ENCODE measurements at regions not wholly inside any gene's neighbourhood (a gene's known extent, or its start where the extent isn't known, plus 50 kb on each side); places are given as distances from the start of the nearest gene placed in this dataset.

GRCh38 chr2:41741951-41742595 is 305.7 kb upstream of the PKDCC start:
- H3K36me3 ChIP-seq, result no peaks in the 10 kb centered on the region
- H3K4me1 ChIP-seq, result no peaks in the 10 kb centered on the region
- no peak overlapping the region for H3K4me3 ChIP-seq
- no peak for DNase-seq
- H3K27me3 ChIP-seq (replicated peaks in 1 of 7), result no peaks in the 10 kb centered on the region
- no peak for TF ChIP-seq POLR2A (IDR thresholded peaks at IDR 0.05)
- TF ChIP-seq POLR2AphosphoS5 (IDR thresholded peaks at IDR 0.05), result no peak
- TF ChIP-seq, protein P1, sequence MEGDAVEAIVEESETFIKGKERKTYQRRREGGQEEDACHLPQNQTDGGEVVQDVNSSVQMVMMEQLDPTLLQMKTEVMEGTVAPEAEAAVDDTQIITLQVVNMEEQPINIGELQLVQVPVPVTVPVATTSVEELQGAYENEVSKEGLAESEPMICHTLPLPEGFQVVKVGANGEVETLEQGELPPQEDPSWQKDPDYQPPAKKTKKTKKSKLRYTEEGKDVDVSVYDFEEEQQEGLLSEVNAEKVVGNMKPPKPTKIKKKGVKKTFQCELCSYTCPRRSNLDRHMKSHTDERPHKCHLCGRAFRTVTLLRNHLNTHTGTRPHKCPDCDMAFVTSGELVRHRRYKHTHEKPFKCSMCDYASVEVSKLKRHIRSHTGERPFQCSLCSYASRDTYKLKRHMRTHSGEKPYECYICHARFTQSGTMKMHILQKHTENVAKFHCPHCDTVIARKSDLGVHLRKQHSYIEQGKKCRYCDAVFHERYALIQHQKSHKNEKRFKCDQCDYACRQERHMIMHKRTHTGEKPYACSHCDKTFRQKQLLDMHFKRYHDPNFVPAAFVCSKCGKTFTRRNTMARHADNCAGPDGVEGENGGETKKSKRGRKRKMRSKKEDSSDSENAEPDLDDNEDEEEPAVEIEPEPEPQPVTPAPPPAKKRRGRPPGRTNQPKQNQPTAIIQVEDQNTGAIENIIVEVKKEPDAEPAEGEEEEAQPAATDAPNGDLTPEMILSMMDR (IDR thresholded peaks at IDR 0.05 in 8 of 11, conservative IDR thresholded peaks at IDR 0.05 in 3 of 11), result no peak
- WGBS, 5 donors, result 81 to 98% (median 91%) methylated on average over 2 of the region's 2 CpGs
- peaks cover 0 to 10% (median 2%) of the 10 kb centered on the region in 8 donors for H3K9me3 ChIP-seq
- no peak overlapping the region for H3K27ac ChIP-seq
- intact Hi-C loops (cut with DNase I; ENCODE audit: low total_unique reads), result no loop called here

- intact Hi-C loops (cut with DNase I; ENCODE audit: low total_unique reads), result no loop called here
- H3K36me3 ChIP-seq, result no peaks in the 10 kb centered on the region
- TF ChIP-seq POLR2AphosphoS5 (IDR thresholded peaks at IDR 0.05), result no peak
- H3K27me3 ChIP-seq (replicated peaks in 1 of 7), result no peaks in the 10 kb centered on the region
- no peak overlapping the region for H3K27ac ChIP-seq
- H3K4me3 ChIP-seq, result no peak overlapping the region
- H3K9me3 ChIP-seq, result peaks cover 0 to 10% (median 2%) of the 10 kb centered on the region in 8 donors
- no peak for DNase-seq
- H3K4me1 ChIP-seq, result no peaks in the 10 kb centered on the region
- WGBS, 5 donors, result 51 to 79% (median 76%) methylated on average over 2 of the region's 2 CpGs
These were observed 304.5 kb upstream of the PKDCC start for GRCh38 chr2:41743324-41743723.

GRCh38 chr2:41750829-41751228 is 297.0 kb upstream of the PKDCC start:
- intact Hi-C loops (cut with DNase I; ENCODE audit: low total_unique reads), result no loop called here
- H3K36me3 ChIP-seq, result no peaks in the 10 kb centered on the region
- TF ChIP-seq POLR2AphosphoS5 (IDR thresholded peaks at IDR 0.05) (no peak), POLR2A (IDR thresholded peaks at IDR 0.05) (no peak)
- TF ChIP-seq, protein P1 (IDR thresholded peaks at IDR 0.05 in 8 of 11, conservative IDR thresholded peaks at IDR 0.05 in 3 of 11), result no peak
- H3K9me3 ChIP-seq, result peaks cover 0 to 4% (median 0%) of the 10 kb centered on the region in 8 donors
- 74 to 87% (median 83%) methylated on average over 3 of the region's 3 CpGs for WGBS, 5 donors
- no peak overlapping the region for H3K27ac ChIP-seq
- H3K4me1 ChIP-seq, result no peaks in the 10 kb centered on the region
- H3K4me3 ChIP-seq, result no peak overlapping the region
- no peak for DNase-seq
- H3K27me3 ChIP-seq (replicated peaks in 1 of 7), result no peaks in the 10 kb centered on the region

GRCh38 chr2:41759880-41760279 is 287.9 kb upstream of the PKDCC start:
- Histone ChIP-seq H3K9me3 (no peaks in the 10 kb centered on the region), H3K4me1 (no peaks in the 10 kb centered on the region), H3K27ac (no peak overlapping the region), H3K4me3 (no peak overlapping the region), H3K36me3 (no peaks in the 10 kb centered on the region), H3K27me3 (replicated peaks in 1 of 7) (no peaks in the 10 kb centered on the region)
- DNase-seq, result no peak
- 59 to 84% (median 65%) methylated on average over 3 of the region's 3 CpGs for WGBS, 5 donors
- TF ChIP-seq, protein P1 (IDR thresholded peaks at IDR 0.05 in 8 of 11, conservative IDR thresholded peaks at IDR 0.05 in 3 of 11), result no peak
- TF ChIP-seq POLR2AphosphoS5 (IDR thresholded peaks at IDR 0.05) (no peak), POLR2A (IDR thresholded peaks at IDR 0.05) (no peak)
- intact Hi-C loops (cut with DNase I; ENCODE audit: low total_unique reads), result no loop called here
